ENCODE measurements at regions not wholly inside any gene's neighbourhood (a gene's known extent, or its start where the extent isn't known, plus 50 kb on each side); places are given as distances from the start of the nearest gene placed in this dataset.

DNA sequence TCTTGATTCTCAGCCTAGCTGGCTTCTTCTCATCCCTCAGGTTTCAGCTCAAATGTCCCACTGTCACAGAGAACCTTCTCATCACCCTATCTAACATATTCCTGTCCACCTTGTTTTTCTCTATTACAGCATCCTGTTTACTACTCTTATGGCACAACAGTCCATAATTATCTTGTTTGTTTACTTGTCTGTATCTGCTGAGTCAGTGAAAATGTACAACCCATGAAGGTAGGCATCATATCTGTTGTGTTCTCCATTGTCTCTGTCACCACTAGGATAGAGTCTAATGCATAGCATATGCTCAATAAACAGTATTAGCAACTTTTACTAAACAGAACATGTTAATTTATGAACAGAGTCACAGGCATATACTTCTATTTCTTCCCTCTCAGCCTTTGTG lies 261.7 kb downstream of the ETAA1 start:
- no peaks in the 10 kb centered on the region for H4K20me1 ChIP-seq (ENCODE audit: insufficient read depth, low read length)

DNA sequence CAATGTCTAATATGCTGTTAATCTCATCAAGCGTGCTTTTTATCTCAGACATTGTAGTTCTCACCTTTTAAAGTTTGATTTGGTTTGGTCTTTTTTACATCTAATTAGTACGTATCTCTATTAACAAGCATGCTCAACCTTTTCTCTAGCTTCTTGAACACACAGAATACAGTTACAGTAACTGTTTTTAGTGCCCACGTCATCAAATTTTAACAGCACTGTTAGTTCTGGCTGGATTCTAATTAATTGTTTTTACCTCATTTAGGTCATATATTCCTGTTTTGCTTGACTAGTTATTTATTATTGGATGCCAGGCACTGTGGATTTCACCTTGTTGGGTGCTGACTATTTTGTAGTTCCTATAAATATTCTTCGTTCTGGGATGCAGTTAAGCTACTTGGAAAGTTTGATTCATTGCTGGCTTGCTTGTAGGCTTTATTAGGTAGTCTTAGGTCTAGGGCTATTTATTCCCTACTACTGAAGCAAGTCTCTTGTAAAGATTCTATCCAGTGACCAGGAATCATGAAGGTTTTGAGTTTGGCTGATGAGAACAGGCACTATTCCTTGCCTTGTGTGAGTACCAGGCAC lies 263.0 kb downstream of the ETAA1 start:
- ChIA-PET POLR2A (no interaction called here), CTCF (ENCODE audit: low intra/inter-chr PET ratio, low total read pairs) (no interaction called here)
- in situ Hi-C loops (cut with HindIII; ENCODE audit: extremely low pct_ligation_motif_present, low pct_unique_long_range_greater_than_20kb) (no loop called here), intact Hi-C loops (cut with micrococcal nuclease; ENCODE audit: unreplicated experiment) (no loop called here)
- no peak overlapping the region for H2AFZ ChIP-seq (ENCODE audit: low read length)
- H3K4me3 ChIP-seq (replicated peaks in 1 of 3; ENCODE audit: insufficient read depth in 1 of 3, low read depth in 2 of 3, low read length in 3 of 3) = no peak overlapping the region
- H3K27ac ChIP-seq (ENCODE audit: extremely low read length, insufficient read depth, low read length) = no peak overlapping the region
- H3K9ac ChIP-seq (ENCODE audit: insufficient read depth, low read depth, low read length) = no peak overlapping the region
- no peaks in the 10 kb centered on the region for H3K36me3 ChIP-seq (replicated peaks in 1 of 2; ENCODE audit: control insufficient read depth in 1 of 2, insufficient read depth in 2 of 2, low read length in 2 of 2)
- ATAC-seq (no peak), FAIRE-seq (no peak), DNase-seq (ENCODE audit: low spot score) (no peak)
- 15% methylated on average over 4 of the region's 4 CpGs for WGBS (ENCODE audit: low lambda C conversion rate)
- no peak overlapping the region for H3K4me2 ChIP-seq (ENCODE audit: low read depth, low read length)
- no peaks in the 10 kb centered on the region for H3K9me3 ChIP-seq (ENCODE audit: low read length)
- BruUV-seq (replicated peaks) = no TSS peak
- H3K4me1 ChIP-seq (ENCODE audit: insufficient read depth, low read length) = no peaks in the 10 kb centered on the region
- H4K20me1 ChIP-seq (ENCODE audit: insufficient read depth, low read length) = no peaks in the 10 kb centered on the region
- TF ChIP-seq MAFF (IDR thresholded peaks at IDR 0.05; ENCODE audit: low read depth, low read length) = peak; percentile 86
- no peak for TF ChIP-seq DPF2 (CRISPR knock-in tag; IDR thresholded peaks at IDR 0.05; ENCODE audit: borderline replicate concordance, low read depth)
- TF ChIP-seq, protein P1, sequence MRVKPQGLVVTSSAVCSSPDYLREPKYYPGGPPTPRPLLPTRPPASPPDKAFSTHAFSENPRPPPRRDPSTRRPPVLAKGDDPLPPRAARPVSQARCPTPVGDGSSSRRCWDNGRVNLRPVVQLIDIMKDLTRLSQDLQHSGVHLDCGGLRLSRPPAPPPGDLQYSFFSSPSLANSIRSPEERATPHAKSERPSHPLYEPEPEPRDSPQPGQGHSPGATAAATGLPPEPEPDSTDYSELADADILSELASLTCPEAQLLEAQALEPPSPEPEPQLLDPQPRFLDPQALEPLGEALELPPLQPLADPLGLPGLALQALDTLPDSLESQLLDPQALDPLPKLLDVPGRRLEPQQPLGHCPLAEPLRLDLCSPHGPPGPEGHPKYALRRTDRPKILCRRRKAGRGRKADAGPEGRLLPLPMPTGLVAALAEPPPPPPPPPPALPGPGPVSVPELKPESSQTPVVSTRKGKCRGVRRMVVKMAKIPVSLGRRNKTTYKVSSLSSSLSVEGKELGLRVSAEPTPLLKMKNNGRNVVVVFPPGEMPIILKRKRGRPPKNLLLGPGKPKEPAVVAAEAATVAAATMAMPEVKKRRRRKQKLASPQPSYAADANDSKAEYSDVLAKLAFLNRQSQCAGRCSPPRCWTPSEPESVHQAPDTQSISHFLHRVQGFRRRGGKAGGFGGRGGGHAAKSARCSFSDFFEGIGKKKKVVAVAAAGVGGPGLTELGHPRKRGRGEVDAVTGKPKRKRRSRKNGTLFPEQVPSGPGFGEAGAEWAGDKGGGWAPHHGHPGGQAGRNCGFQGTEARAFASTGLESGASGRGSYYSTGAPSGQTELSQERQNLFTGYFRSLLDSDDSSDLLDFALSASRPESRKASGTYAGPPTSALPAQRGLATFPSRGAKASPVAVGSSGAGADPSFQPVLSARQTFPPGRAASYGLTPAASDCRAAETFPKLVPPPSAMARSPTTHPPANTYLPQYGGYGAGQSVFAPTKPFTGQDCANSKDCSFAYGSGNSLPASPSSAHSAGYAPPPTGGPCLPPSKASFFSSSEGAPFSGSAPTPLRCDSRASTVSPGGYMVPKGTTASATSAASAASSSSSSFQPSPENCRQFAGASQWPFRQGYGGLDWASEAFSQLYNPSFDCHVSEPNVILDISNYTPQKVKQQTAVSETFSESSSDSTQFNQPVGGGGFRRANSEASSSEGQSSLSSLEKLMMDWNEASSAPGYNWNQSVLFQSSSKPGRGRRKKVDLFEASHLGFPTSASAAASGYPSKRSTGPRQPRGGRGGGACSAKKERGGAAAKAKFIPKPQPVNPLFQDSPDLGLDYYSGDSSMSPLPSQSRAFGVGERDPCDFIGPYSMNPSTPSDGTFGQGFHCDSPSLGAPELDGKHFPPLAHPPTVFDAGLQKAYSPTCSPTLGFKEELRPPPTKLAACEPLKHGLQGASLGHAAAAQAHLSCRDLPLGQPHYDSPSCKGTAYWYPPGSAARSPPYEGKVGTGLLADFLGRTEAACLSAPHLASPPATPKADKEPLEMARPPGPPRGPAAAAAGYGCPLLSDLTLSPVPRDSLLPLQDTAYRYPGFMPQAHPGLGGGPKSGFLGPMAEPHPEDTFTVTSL (CRISPR knock-in tag; IDR thresholded peaks at IDR 0.05; ENCODE audit: borderline replicate concordance) = no peak
- TF ChIP-seq PCBP2 (optimal IDR thresholded peaks at IDR 0.05; ENCODE audit: low read depth, low read length, poor library complexity, severe bottlenecking) = no peak
- no peak for TF ChIP-seq ZNF775 (CRISPR knock-in tag; IDR thresholded peaks at IDR 0.05; ENCODE audit: borderline replicate concordance)
- peak; percentile 77 to 90 for TF ChIP-seq MAFK (conservative IDR thresholded peaks at IDR 0.05 in 1 of 2, IDR thresholded peaks at IDR 0.05 in 1 of 2; ENCODE audit: low read length in 2 of 2)
- TF ChIP-seq CREB1 (IDR thresholded peaks at IDR 0.05) = peak; percentile 41; the same call in 1 of the 2 replicates
- no peak for TF ChIP-seq CREB1 (CRISPR knock-in tag; IDR thresholded peaks at IDR 0.05)
- H3K79me2 ChIP-seq (ENCODE audit: insufficient read depth, low read length) = no peaks in the 10 kb centered on the region
- no peaks in the 10 kb centered on the region for H3K27me3 ChIP-seq (ENCODE audit: control insufficient read depth in 1 of 2, insufficient read depth in 2 of 2, low read length in 2 of 2)

More for the DNA sequence above, 261.7 kb downstream of the ETAA1 start:
- Histone ChIP-seq H3K4me3 (replicated peaks in 1 of 3; ENCODE audit: insufficient read depth in 1 of 3, low read depth in 2 of 3, low read length in 3 of 3) (no peak overlapping the region), H2AFZ (ENCODE audit: low read length) (no peak overlapping the region), H3K4me1 (ENCODE audit: insufficient read depth, low read length) (no peaks in the 10 kb centered on the region), H3K4me2 (ENCODE audit: low read depth, low read length) (no peak overlapping the region), H3K79me2 (ENCODE audit: insufficient read depth, low read length) (no peaks in the 10 kb centered on the region), H3K9ac (ENCODE audit: insufficient read depth, low read depth, low read length) (no peak overlapping the region), H3K36me3 (replicated peaks in 1 of 2; ENCODE audit: control insufficient read depth in 1 of 2, insufficient read depth in 2 of 2, low read length in 2 of 2) (no peaks in the 10 kb centered on the region), H3K27ac (ENCODE audit: extremely low read length, insufficient read depth, low read length) (no peak overlapping the region), H3K9me3 (ENCODE audit: low read length) (no peaks in the 10 kb centered on the region), H3K27me3 (ENCODE audit: control insufficient read depth in 1 of 2, insufficient read depth in 2 of 2, low read length in 2 of 2) (no peaks in the 10 kb centered on the region)
- TF ChIP-seq IKZF4 (CRISPR knock-in tag; IDR thresholded peaks at IDR 0.05; ENCODE audit: borderline replicate concordance, low read depth, not compliant biosample characterization) (no peak), MAFF (IDR thresholded peaks at IDR 0.05; ENCODE audit: low read depth, low read length) (peak; percentile 94), MAFK (conservative IDR thresholded peaks at IDR 0.05 in 1 of 2, IDR thresholded peaks at IDR 0.05 in 1 of 2; ENCODE audit: low read length in 2 of 2) (peak; percentile 93 to 96)
- no peak for DNase-seq (ENCODE audit: low spot score)
- POLR2A ChIA-PET = no interaction called here
- ATAC-seq = no peak
- BruUV-seq (replicated peaks) = no TSS peak
- no peak for FAIRE-seq
- in situ Hi-C loops (cut with HindIII; ENCODE audit: extremely low pct_ligation_motif_present, low pct_unique_long_range_greater_than_20kb) (no loop called here), intact Hi-C loops (cut with micrococcal nuclease; ENCODE audit: unreplicated experiment) (loop anchor here (10.0 kb wide), 1 partner anchor 1234 kb away; no protein-coding TSS in a partner anchor)
- CTCF ChIA-PET (ENCODE audit: low intra/inter-chr PET ratio, low total read pairs) = no interaction called here
